H1 (cell line): ENCODE measurements at regions not wholly inside any gene's neighbourhood (a gene's known extent, or its start where the extent isn't known, plus 50 kb on each side); places are given as distances from the start of the nearest gene placed in this dataset.

Experiments used
- CTCF ChIA-PET: fragments of 300-600 bp; sonication (Branson Sonifier 250); formaldehyde crosslinking; loops from one replicate; lab custom pipeline; 2021; ENCODE audit not compliant: partially characterized antibody; lab: Charles Lee
- POLR2A ChIA-PET: fragments of 300-600 bp; sonication (Branson Sonifier 250); formaldehyde crosslinking; loops from one replicate; lab custom pipeline; 2021; ENCODE audit warnings: inconsistent platforms; ENCODE audit not compliant: partially characterized antibody; lab: Charles Lee
- DNase-seq, 2 experiments: peaks; one replicate each; pipeline versions ENCODE4 v3.0.0 to v3.0.0-alpha.2; 2010 to 2022; ENCODE audit warnings: low spot score in 2 of 2, low read depth in 1 of 2, mixed read lengths in 1 of 2
- FAIRE-seq: peaks from 2 replicates; lab custom pipeline; 2011; peaks lifted over from hg19 to GRCh38; lab: Jason Lieb, UNC
- H2AFZ ChIP-seq: 2 replicates; pipeline ENCODE4 v1.8.1; 2012; ENCODE audit warnings: low read length, inconsistent platforms
- H2AK5ac ChIP-seq: 2 replicates; pipeline ENCODE4 v1.6.1; 2013; ENCODE audit warnings: low read depth, low read length
- H2BK120ac ChIP-seq: replicated peaks from 2 replicates; pipeline ENCODE3; 2013; ENCODE audit warnings: low read depth, low read length, inconsistent platforms
- H2BK12ac ChIP-seq: 2 replicates; pipeline ENCODE4 v1.6.1; 2013; ENCODE audit warnings: low read depth, low read length
- H2BK15ac ChIP-seq: 2 replicates; pipeline ENCODE4 v1.6.1; 2013; ENCODE audit warnings: low read length
- H2BK20ac ChIP-seq: 2 replicates; pipeline ENCODE4 v1.6.1; 2013; ENCODE audit warnings: low read length
- H2BK5ac ChIP-seq: 2 replicates; pipeline ENCODE4 v1.6.1; 2013; ENCODE audit warnings: low read depth, low read length
- H3K14ac ChIP-seq: 2 replicates; pipeline ENCODE4 v1.6.1; 2013; ENCODE audit warnings: inconsistent platforms; ENCODE audit not compliant: insufficient read length
- H3K18ac ChIP-seq: 2 replicates; pipeline ENCODE4 v1.6.1; 2013; ENCODE audit warnings: low read length; ENCODE audit errors: extremely low read depth
- H3K23ac ChIP-seq: 2 replicates; pipeline ENCODE4 v1.6.1; 2013; ENCODE audit warnings: inconsistent platforms; ENCODE audit not compliant: insufficient read length
- H3K23me2 ChIP-seq: 2 replicates; pipeline ENCODE4 v1.6.1; 2013; ENCODE audit warnings: low read depth, low read length
- H3K27ac ChIP-seq: 2 replicates; pipeline ENCODE4 v1.6.1; 2011; ENCODE audit warnings: low read depth, low read length, inconsistent platforms
- H3K27me3 ChIP-seq, 4 experiments: replicated peaks in 1 of 4; 1 replicate in 1 of 4; 2 replicates in 3 of 4; pipeline versions ENCODE4 v1.6.1 to v1.8.1; 2011 to 2013; ENCODE audit warnings: low read length in 3 of 4, mild to moderate bottlenecking in 3 of 4, inconsistent platforms in 2 of 4, mixed read lengths in 2 of 4, moderate library complexity in 1 of 4; ENCODE audit not compliant: control insufficient read depth in 3 of 4, insufficient read depth in 3 of 4; ENCODE audit errors: extremely low read depth in 1 of 4
- H3K36me3 ChIP-seq, 4 experiments: 2 replicates each; pipeline versions ENCODE4 v1.6.1 to v1.8.1; 2011 to 2013; ENCODE audit warnings: mild to moderate bottlenecking in 4 of 4, low read length in 3 of 4, moderate library complexity in 2 of 4, control low read depth in 1 of 4, inconsistent platforms in 1 of 4; ENCODE audit not compliant: insufficient read depth in 4 of 4, control insufficient read depth in 2 of 4
- H3K4ac ChIP-seq: replicated peaks from 2 replicates; pipeline ENCODE3; 2013; ENCODE audit warnings: low read length, low read depth, mixed read lengths, inconsistent platforms; ENCODE audit not compliant: insufficient read length
- H3K4me1 ChIP-seq, 4 experiments: replicated peaks in 1 of 4; 1 replicate in 1 of 4; 2 replicates in 3 of 4; pipeline versions ENCODE4 v1.6.1 to v1.8.1; 2011 to 2013; ENCODE audit warnings: low read length in 3 of 4, inconsistent platforms in 2 of 4, mixed read lengths in 1 of 4; ENCODE audit not compliant: insufficient read depth in 4 of 4, control insufficient read depth in 3 of 4
- H3K4me2 ChIP-seq, 2 experiments: 2 replicates each; pipeline versions ENCODE4 v1.6.1 to v1.8.1; 2011 to 2013; ENCODE audit warnings: low read depth in 2 of 2, low read length in 2 of 2, control low read depth in 1 of 2, inconsistent platforms in 1 of 2, mild to moderate bottlenecking in 1 of 2; ENCODE audit not compliant: insufficient read depth in 1 of 2
- H3K4me3 ChIP-seq, 4 experiments: fragments of 200-600, 300-600 bp in 1 of 4; sonication (generic), shearing (Covaris generic), sonication (Bioruptor Twin) in 1 of 4; 2 replicates each; pipeline versions ENCODE4 v1.5.1 to v1.8.1; 2011 to 2016; ENCODE audit warnings: low read length in 4 of 4, low read depth in 3 of 4, control low read depth in 2 of 4, inconsistent platforms in 2 of 4, mild to moderate bottlenecking in 2 of 4, mixed read lengths in 1 of 4, moderate library complexity in 1 of 4; ENCODE audit not compliant: insufficient read depth in 2 of 4; ENCODE audit errors: extremely low read depth in 1 of 4
- H3K56ac ChIP-seq: replicated peaks from 2 replicates; pipeline ENCODE3; 2013; ENCODE audit warnings: low read depth, mild to moderate bottlenecking, mixed read lengths, low read length, inconsistent platforms; ENCODE audit not compliant: insufficient read length
- H3K79me1 ChIP-seq: 2 replicates; pipeline ENCODE4 v1.6.1; 2013; ENCODE audit warnings: low read depth, low read length, control low read depth
- H3K79me2 ChIP-seq, 2 experiments: 2 replicates each; pipeline versions ENCODE4 v1.6.1 to v1.8.1; 2012 to 2013; ENCODE audit warnings: low read length in 2 of 2, mild to moderate bottlenecking in 2 of 2, inconsistent platforms in 1 of 2; ENCODE audit not compliant: insufficient read depth in 2 of 2, control insufficient read depth in 1 of 2
- H3K9ac ChIP-seq, 4 experiments: replicated peaks in 1 of 4; 1 replicate in 1 of 4; 2 replicates in 3 of 4; pipeline versions ENCODE4 v1.6.1 to v1.8.1; 2011 to 2013; ENCODE audit warnings: low read depth in 3 of 4, low read length in 3 of 4, control low read depth in 2 of 4, mild to moderate bottlenecking in 2 of 4, moderate library complexity in 2 of 4, inconsistent platforms in 1 of 4; ENCODE audit errors: extremely low read depth in 1 of 4
- H3K9me3 ChIP-seq, 2 experiments: 2 replicates each; pipeline versions ENCODE4 v1.6.1 to v1.8.1; 2012 to 2013; ENCODE audit warnings: mild to moderate bottlenecking in 2 of 2, moderate library complexity in 2 of 2, control low read depth in 1 of 2, inconsistent platforms in 1 of 2, low read depth in 1 of 2, low read length in 1 of 2, mixed read lengths in 1 of 2; ENCODE audit not compliant: insufficient read depth in 2 of 2
- H4K20me1 ChIP-seq, 2 experiments: replicated peaks in 1 of 2; 2 replicates each; pipeline versions ENCODE3 to v1.8.1; 2011 to 2013; ENCODE audit warnings: inconsistent platforms in 2 of 2, low read length in 2 of 2, mild to moderate bottlenecking in 1 of 2; ENCODE audit not compliant: insufficient read depth in 2 of 2, control insufficient read depth in 1 of 2
- H4K5ac ChIP-seq: 2 replicates; pipeline ENCODE4 v1.6.1; 2013; ENCODE audit warnings: low read length, low read depth, mixed read lengths, inconsistent platforms; ENCODE audit not compliant: insufficient read length
- H4K8ac ChIP-seq: 2 replicates; pipeline ENCODE4 v1.8.0; 2013; ENCODE audit warnings: mild to moderate bottlenecking, moderate library complexity, low read length, inconsistent platforms; ENCODE audit not compliant: insufficient read depth; ENCODE audit errors: extremely low read depth
- H4K91ac ChIP-seq: replicated peaks from 2 replicates; pipeline ENCODE3; 2013; ENCODE audit warnings: low read length, mixed read lengths, inconsistent platforms; ENCODE audit not compliant: insufficient read length
- BACH1 ChIP-seq: IDR thresholded peaks from 2 replicates; pipeline ENCODE4 v1.6.1; 2012; ENCODE audit warnings: low read length, improper control_type of control experiment
- CBX5 ChIP-seq: fragments of 300-800, 300-1000 bp; sonication (generic); IDR thresholded peaks from 2 replicates; pipeline ENCODE4 v1.7.1; 2016; ENCODE audit warnings: antibody characterized with exemption, low read length, low read depth
- CEBPB ChIP-seq: IDR thresholded peaks from 2 replicates; pipeline ENCODE4 v1.6.1; 2012; ENCODE audit warnings: low read depth, low read length
- CREB1 ChIP-seq: IDR thresholded peaks from 2 replicates; pipeline ENCODE4 v1.6.1; 2012; ENCODE audit warnings: inconsistent platforms
- CTBP2 ChIP-seq: IDR thresholded peaks from 2 replicates; pipeline ENCODE4 v1.7.0; 2011; ENCODE audit warnings: borderline replicate concordance, mild to moderate bottlenecking, moderate library complexity, mixed read lengths, low read length; ENCODE audit not compliant: insufficient read depth, insufficient read length
- GABPA ChIP-seq: IDR thresholded peaks from 2 replicates; pipeline ENCODE4 v1.6.1; 2011; ENCODE audit warnings: mild to moderate bottlenecking, low read length, moderate library complexity, borderline replicate concordance; ENCODE audit not compliant: insufficient read depth
- JUN ChIP-seq: IDR thresholded peaks from 2 replicates; pipeline ENCODE4 v1.6.1; 2011; ENCODE audit warnings: low read depth, mild to moderate bottlenecking, improper control_type of control experiment, low read length
- RAD21 ChIP-seq, 2 experiments: IDR thresholded peaks in 1 of 2; conservative IDR thresholded peaks in 1 of 2; 2 replicates each; pipeline ENCODE4 v1.6.1; 2011; ENCODE audit warnings: low read depth in 2 of 2, low read length in 2 of 2, improper control_type of control experiment in 1 of 2, inconsistent platforms in 1 of 2, mild to moderate bottlenecking in 1 of 2, moderate library complexity in 1 of 2
- RXRA ChIP-seq: IDR thresholded peaks from 2 replicates; pipeline ENCODE4 v1.6.1; 2011; ENCODE audit warnings: low read depth, mild to moderate bottlenecking, low read length, moderate library complexity; ENCODE audit not compliant: insufficient read depth
- SIN3A ChIP-seq, 2 experiments: IDR thresholded peaks in 1 of 2; conservative IDR thresholded peaks in 1 of 2; 2 replicates each; pipeline ENCODE4 v1.6.1; 2011 to 2012; ENCODE audit warnings: low read length in 2 of 2, improper control_type of control experiment in 1 of 2, low read depth in 1 of 2, mild to moderate bottlenecking in 1 of 2
- SIRT6 ChIP-seq: IDR thresholded peaks from one replicate; pipeline ENCODE4 v1.7.1; 2012; ENCODE audit warnings: low read length, inconsistent platforms
- SP4 ChIP-seq: IDR thresholded peaks from 2 replicates; pipeline ENCODE4 v1.6.1; 2012; ENCODE audit warnings: low read length, inconsistent platforms
- TAF1 ChIP-seq: IDR thresholded peaks from 2 replicates; pipeline ENCODE4 v1.6.1; 2011; ENCODE audit warnings: mild to moderate bottlenecking, low read depth, low read length
- TAF7 ChIP-seq: optimal IDR thresholded peaks from 2 replicates; pipeline ENCODE3; 2011; ENCODE audit warnings: low read depth, mild to moderate bottlenecking, inconsistent platforms, low read length, moderate library complexity, borderline replicate concordance
- TEAD4 ChIP-seq: IDR thresholded peaks from 2 replicates; pipeline ENCODE4 v1.6.1; 2012; ENCODE audit warnings: low read depth, low read length, inconsistent platforms, mixed read lengths
- ZNF274 ChIP-seq: IDR thresholded peaks from 2 replicates; pipeline ENCODE4 v1.7.0; 2012; ENCODE audit warnings: low read length, borderline replicate concordance; ENCODE audit errors: extremely low read depth
- WGBS, 2 experiments: shearing (Covaris generic) in 1 of 2; methylation state at CpG; one replicate each; pipeline versions ENCODE4 v1.1.6 to v1.1.7; 2013 to 2015; ENCODE audit warnings: low lambda C conversion rate in 2 of 2, mixed read lengths in 2 of 2, inconsistent platforms in 1 of 2, low coverage in 1 of 2, missing lambda C conversion rate in 1 of 2; ENCODE audit not compliant: insufficient replicate concordance in 2 of 2, insufficient coverage in 1 of 2, insufficient read length in 1 of 2; ENCODE audit errors: extremely low coverage in 1 of 2, missing lambda C conversion rate in 1 of 2; 5-methylcytosine and 5-hydroxymethylcytosine counted together

GRCh38 chr7:442457-442856 is 77.2 kb downstream of the PDGFA start:
- WGBS, 2 experiments = 84 to 100% methylated on average over 6 to 7 of the region's 7 CpGs
- Histone ChIP-seq H3K36me3 (no peaks in the 10 kb centered on the region), H3K4ac (no peak overlapping the region), H4K20me1 (peaks cover 0 to 10% of the 10 kb centered on the region in 2 experiments), H2BK15ac (no peak overlapping the region), H4K91ac (no peak overlapping the region), H2BK120ac (no peak overlapping the region), H3K23me2 (peaks cover 15% of the 10 kb centered on the region; the same call in 1 of the 2 replicates), H3K4me3 (no peak overlapping the region), H3K4me2 (no peak overlapping the region), H3K14ac (no peak overlapping the region), H3K18ac (no peak overlapping the region), H3K27ac (no peak overlapping the region), H3K79me2 (no peaks in the 10 kb centered on the region), H4K5ac (no peak overlapping the region), H2BK12ac (no peak overlapping the region), H4K8ac (no peak overlapping the region), H3K9ac (no peak overlapping the region), H3K9me3 (peaks cover 3 to 4% of the 10 kb centered on the region in 2 experiments; a peak in 1 of 4 replicates), H2AFZ (no peak overlapping the region), H2AK5ac (no peak overlapping the region; the same call in 1 of the 2 replicates), H3K4me1 (peaks cover 0 to 12% (median 4%) of the 10 kb centered on the region in 4 experiments; a peak in 5 of 7 replicates), H3K79me1 (no peaks in the 10 kb centered on the region), H3K56ac (no peak overlapping the region), H2BK5ac (no peak overlapping the region), H3K27me3 (no peaks in the 10 kb centered on the region), H3K23ac (no peak overlapping the region), H2BK20ac (no peak overlapping the region)
- FAIRE-seq = no peak
- DNase-seq = no peak
- CTCF ChIA-PET = no interaction called here
- POLR2A ChIA-PET = no interaction called here
- no peak for TF ChIP-seq CTBP2
- TF ChIP-seq SIN3A (conservative IDR thresholded peaks at IDR 0.05 in 1 of 2, IDR thresholded peaks at IDR 0.05 in 1 of 2; ENCODE audit: low read depth in 1 of 2, low read length in 2 of 2) = no peak
- TF ChIP-seq JUN = no peak
- TF ChIP-seq RXRA = no peak
- no peak for TF ChIP-seq SP4
- no peak for TF ChIP-seq TAF7
- no peak for TF ChIP-seq CBX5
- no peak for TF ChIP-seq RAD21 (IDR thresholded peaks at IDR 0.05 in 1 of 2, conservative IDR thresholded peaks at IDR 0.05 in 1 of 2; ENCODE audit: low read depth in 2 of 2, low read length in 2 of 2)
- TF ChIP-seq GABPA = no peak
- no peak for TF ChIP-seq BACH1
- TF ChIP-seq ZNF274 = no peak
- TF ChIP-seq CEBPB = no peak
- TF ChIP-seq TEAD4 = no peak
- no peak for TF ChIP-seq SIRT6
- no peak for TF ChIP-seq TAF1
- TF ChIP-seq CREB1 = no peak
